ENCODE measurements at regions not wholly inside any gene's neighbourhood (a gene's known extent, or its start where the extent isn't known, plus 50 kb on each side); places are given as distances from the start of the nearest gene placed in this dataset.

GRCh38 chr3:1962396-1963088, 136.1 kb upstream of the CNTN4 start:
- DNase-seq: no peak

GRCh38 chr3:1963896-1964295, 134.8 kb upstream of the CNTN4 start:
- no peak for DNase-seq

GRCh38 chr3:1967525-1967924, 131.1 kb upstream of the CNTN4 start:
- no peak for DNase-seq

GRCh38 chr3:1969281-1969680, 129.4 kb upstream of the CNTN4 start:
- DNase-seq: no peak

- DNase-seq: no peak
Observed at GRCh38 chr3:1971780-1972179, 126.9 kb upstream of the CNTN4 start.

GRCh38 chr3:1979961-1980615, 118.6 kb upstream of the CNTN4 start:
- no peak for DNase-seq

- DNase-seq: peak; percentile 6
Observed at GRCh38 chr3:1987980-1988379, 110.7 kb upstream of the CNTN4 start.

- no peak for DNase-seq
Observed at GRCh38 chr3:1998739-1999138, 99.9 kb upstream of the CNTN4 start.

GRCh38 chr3:2001306-2002108, 97.2 kb upstream of the CNTN4 start:
- no peak for DNase-seq

GRCh38 chr3:2023959-2024358, 74.7 kb upstream of the CNTN4 start:
- DNase-seq: peak; percentile 23

- DNase-seq: no peak
Observed at GRCh38 chr3:2024713-2025112, 74.0 kb upstream of the CNTN4 start.

GRCh38 chr3:2029559-2029958, 69.1 kb upstream of the CNTN4 start:
- DNase-seq: no peak

- no peak for DNase-seq
Observed at GRCh38 chr3:2036076-2036475, 62.6 kb upstream of the CNTN4 start.

GRCh38 chr3:2041931-2042330, 56.7 kb upstream of the CNTN4 start:
- DNase-seq: no peak
